Activated CD4-positive, CD25-positive, alpha-beta regulatory T cell treated with anti-CD3 and anti-CD28 coated beads, Interleukin-2, amount 50 U/mL, for 72 hours (primary cell): ENCODE measurements at regions not wholly inside any gene's neighbourhood (a gene's known extent, or its start where the extent isn't known, plus 50 kb on each side); places are given as distances from the start of the nearest gene placed in this dataset.

Experiments
- DNase-seq: peaks from one replicate; pipeline ENCODE4 v3.0.0; 2021

DNA sequence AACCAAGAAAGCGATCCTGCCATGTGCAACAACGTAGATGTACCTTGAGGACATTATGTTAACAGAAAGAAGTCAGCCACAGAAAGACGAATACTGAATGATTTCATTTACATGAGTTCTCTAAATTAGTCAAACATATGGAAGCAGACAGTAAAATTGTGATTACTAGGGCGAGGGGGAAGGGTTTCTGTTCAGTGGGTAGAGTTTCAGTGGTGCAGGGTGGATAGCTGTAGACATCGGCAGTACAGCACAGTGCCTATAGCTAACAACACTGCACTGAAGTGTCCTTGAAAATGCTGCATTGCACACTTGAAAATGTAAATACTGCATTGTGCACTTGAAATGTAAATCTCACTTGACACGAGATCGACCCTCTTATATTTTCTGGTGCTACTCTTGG, 275.3 kb downstream of the GALR1 start:
- no peak for DNase-seq

DNA sequence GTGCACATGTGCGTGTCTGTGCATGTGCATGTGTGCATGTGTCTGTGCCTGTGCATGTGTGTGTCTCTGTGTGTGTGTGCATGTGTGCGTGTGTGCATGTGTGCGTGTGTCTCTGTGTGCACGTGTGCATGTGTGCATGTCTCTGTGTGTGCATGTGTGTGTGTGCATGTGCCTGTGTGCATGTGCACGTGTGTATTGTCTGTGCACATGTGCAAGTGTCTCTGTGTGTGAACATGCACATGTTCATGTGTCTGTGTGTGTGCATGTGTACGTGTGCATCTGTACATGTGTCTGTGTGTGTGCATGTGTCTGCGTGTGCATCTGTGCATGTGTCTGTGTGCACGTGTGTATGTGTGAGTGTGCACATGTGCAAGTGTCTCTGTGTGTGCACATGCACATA, 277.3 kb downstream of the GALR1 start:
- no peak for DNase-seq

DNA sequence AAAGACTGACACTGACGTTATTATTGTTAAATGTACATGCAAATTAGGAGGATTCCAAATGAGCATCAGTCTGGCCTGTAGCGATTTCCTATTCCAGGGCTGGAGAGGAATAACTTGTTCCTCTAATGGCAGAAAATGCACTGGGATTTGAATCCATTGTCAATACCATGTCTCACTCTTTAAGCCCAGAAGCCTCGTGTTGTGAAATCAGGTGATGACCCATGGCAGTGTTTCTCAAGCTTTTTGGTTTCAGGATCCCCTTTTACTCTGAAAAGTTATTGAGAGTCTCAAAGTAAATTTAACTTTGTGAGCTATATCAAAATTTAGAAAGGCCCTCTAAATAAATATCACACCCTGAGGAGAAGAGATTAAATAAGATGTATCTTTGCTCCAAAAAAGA, 279.2 kb downstream of the GALR1 start:
- no peak for DNase-seq

DNA sequence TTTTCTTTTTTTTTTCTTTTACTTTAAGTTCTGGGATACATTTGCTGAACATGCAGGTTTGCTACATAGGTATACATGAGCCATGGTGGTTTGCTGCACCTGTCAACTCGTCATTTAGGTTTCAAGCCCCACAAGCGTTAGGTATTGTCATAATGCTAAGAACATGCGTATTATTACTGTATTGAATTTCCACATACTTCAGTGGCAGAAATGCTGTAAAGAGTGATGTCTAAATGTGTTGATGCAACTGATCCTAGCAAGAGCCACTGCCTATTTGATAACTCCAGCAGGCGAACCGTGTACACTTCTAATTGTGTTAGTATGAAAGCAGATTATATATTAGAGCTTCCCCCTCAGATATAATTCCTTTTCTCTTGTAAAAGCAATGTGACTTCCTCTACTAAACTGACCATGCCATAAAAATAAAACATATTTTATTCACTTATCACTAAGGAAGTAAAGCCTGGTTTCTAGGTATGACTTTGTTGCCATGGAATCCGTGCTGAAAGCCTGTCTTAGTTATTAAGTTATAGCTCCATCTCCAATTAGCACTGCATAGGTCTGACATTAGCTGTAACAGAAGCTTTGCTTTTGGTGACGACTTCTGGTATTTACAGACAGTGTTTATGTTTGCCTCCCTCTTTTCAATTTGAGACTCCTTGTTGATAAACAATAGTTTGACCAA, 280.0 kb downstream of the GALR1 start:
- DNase-seq: no peak

DNA sequence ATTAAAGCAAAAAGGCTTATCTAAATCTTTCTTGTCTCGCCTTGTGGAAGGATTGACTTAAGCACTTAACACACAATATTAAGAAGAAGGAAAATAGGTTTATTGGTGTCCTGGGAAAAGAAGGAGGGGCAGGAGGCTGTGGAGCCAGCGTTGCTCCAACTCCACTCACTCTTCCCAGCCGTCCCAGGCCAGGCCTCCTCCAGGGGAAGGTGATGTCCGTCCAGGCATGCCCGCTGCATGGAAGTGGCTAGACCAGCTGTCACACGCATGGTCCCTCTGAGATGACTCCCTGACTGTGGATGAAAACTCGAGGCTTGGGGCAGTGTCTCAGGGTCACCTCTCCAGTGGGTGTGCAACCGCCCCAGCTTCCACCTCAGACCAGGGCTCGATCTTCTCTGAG, 281.1 kb downstream of the GALR1 start:
- DNase-seq: no peak

DNA sequence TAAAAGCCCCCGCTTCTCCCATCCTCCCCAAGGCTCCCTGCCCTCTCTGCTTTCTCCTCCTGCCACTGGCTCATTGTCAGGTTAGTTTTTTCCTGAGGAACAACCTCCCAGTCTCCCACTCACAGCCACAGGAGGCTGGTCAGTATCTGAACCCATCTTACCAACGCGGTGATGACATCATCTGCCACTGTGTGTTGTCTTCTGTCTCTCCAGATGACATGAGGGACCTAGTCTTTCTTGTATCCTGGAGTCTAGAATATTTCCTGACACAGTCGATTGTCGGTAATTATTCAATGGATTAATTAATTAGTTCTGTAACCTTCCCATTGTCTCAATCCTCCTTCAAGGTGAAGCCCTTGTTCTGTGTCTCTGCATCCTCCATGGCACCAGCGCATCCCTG, 290.2 kb downstream of the GALR1 start:
- no peak for DNase-seq

DNA sequence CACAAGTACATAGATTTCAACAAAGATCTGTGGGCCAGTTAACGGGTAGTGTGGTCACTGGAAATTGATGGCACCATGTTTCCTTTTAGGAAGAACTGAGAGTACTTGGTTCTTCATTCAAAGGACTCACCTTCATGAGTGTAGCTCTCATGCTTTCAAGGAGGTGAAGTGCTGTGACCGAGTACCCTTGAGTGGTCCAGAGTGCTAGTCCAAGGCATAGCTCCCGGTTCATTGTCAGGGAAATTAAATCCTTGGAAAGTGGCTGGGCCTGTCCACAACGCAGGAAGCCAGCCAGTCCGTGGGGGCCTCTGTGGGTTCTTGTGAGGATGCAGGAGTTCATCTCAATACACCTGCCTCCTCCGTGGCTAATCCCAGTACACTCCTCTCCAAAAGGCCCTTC, 295.1 kb downstream of the GALR1 start:
- no peak for DNase-seq

DNA sequence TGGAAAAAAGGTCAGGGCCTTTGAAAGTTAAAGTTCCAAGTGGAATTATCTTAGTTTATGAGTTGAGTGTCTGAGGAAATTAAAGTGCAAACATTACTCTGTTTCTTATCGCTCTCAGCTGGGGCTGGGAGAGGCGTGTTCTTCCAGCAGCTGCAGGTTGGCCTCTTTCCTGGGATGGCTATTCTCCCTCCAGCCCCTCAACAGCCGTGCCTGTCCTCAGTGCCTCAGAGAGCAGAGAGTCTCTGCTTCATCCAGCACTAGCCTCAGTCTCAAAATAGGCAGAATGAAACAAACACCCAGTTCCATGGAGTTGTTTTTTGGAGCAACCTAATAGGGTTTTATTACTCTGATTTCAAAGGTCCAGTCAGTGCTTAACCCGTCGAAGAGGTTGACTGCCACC, 298.1 kb downstream of the GALR1 start:
- no peak for DNase-seq

DNA sequence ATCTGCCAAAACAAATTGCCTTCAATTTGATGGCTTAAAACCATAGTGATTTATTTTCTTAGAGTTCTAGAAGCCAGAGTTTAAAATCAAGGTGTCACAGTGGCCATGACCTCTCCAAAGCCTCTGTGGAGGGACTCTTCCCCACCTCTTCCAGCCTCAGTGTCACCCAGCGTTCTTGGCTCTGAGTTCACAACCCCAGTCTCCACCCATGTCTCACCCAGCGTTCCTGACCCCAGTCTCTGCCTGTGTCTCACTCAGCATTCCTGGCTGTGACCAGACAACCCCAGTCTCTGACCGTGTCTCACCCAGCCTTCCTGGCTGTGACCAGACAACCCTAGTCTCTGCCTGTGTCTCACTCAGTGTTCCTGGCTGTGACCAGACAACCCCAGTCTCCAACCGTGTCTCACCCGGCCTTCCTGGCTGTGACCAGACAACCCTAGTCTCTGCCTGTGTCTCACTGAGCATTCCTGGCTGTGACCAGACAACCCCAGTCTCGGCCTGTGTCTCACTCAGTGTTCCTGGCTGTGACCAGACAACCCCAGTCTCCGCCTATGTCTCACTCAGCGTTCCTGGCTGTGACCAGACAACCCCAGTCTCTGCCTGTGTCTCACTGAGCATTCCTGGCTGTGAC, 299.3 kb downstream of the GALR1 start:
- DNase-seq: no peak

DNA sequence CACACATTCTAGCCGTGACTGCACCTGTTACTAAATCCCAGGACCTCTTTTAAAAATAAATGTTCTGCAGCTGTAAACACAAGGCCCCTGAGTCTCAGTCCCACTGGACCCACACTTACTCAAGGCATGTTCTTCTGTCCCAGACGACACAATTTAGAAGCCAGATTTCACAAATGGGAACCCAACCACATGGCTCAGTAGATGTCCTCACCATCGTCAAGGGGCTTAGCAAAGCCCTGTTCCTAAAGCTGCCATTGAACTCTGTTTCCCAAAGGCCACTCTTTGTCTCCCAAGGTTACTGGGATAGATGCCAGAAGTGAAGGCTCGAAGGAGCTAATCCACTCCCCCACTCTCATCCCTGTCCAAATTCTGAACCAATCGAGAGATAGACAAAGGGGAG, 301.0 kb downstream of the GALR1 start:
- DNase-seq: no peak

DNA sequence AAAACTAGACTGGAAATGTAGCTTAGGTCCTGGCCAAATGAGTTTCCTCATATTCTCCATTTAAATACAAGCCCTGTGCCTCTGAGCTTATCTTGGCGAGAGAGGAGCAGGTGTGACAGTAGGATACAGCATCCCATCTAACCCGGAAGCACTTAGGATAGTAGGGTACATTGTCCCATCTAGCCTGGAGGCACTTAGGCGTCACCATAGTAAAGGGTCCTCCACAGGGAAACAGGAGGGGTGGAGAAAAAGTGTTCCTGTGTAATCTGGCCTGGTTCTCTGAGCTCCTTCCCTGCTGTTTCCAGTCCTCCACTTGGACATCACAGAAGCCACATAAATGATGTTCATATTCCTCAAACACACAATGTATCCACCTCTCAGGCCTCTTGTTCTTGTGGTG, 301.4 kb downstream of the GALR1 start:
- no peak for DNase-seq

DNA sequence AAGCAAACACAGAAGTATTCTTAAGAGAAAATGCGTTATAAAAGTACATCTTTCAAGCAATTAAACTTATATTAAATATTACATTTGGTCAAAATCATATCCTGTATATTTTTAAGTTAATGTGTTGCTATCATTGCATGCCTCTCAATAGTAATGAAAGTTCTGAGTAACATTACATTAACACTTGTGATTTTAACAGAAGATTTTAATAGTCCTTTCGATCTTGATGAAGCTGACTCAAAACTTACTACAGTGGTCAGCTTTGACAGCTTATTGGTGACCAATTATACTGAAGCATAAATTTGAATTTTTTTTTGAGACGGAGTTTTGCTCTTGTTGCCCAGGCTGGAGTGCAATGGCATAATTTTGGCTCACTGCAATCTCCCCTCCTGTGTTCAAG, 303.3 kb downstream of the GALR1 start:
- DNase-seq: no peak

DNA sequence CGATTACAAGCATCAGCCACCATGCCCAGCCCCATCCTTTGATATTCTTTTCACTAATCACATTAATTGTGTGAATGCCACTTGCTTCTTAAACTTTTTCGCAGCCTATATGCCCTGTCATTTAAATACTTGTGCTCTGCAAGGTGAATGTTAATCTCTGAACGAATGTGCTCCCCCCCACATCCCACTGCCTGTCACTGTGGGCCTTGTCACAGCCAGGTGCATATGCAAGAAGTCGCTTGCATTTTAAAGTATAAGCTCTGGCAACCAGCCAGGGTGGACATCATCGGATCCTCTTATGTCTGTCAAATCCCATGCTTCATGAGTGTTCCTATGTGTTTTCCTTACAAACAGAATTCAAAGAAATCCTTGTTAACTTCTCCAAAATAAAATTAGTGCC, 304.4 kb downstream of the GALR1 start:
- DNase-seq: no peak

DNA sequence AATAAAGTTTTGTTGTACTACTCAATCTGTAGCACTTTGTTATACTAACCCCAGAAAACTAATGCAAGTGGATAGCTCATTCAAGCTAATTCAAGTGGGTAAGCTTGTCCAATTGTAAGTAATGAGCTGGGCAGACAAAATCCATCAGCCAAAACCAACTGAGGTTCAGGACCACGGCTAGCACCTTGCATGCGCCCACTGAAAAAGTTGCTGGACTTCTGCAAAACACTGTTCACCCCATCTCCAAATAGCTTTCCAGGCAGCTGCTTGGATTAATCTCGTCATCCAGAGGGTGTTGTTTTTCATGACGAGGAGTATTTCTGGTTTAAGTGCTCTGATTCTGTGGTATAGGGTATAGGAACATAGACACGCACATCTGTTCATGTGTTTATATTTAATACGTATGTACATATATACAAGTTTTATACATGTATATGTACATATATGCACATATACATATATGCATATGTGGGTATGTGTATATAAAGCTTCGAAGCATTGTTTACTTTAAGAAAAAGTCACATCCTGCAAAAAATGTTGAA, 307.5 kb downstream of the GALR1 start:
- DNase-seq: no peak

DNA sequence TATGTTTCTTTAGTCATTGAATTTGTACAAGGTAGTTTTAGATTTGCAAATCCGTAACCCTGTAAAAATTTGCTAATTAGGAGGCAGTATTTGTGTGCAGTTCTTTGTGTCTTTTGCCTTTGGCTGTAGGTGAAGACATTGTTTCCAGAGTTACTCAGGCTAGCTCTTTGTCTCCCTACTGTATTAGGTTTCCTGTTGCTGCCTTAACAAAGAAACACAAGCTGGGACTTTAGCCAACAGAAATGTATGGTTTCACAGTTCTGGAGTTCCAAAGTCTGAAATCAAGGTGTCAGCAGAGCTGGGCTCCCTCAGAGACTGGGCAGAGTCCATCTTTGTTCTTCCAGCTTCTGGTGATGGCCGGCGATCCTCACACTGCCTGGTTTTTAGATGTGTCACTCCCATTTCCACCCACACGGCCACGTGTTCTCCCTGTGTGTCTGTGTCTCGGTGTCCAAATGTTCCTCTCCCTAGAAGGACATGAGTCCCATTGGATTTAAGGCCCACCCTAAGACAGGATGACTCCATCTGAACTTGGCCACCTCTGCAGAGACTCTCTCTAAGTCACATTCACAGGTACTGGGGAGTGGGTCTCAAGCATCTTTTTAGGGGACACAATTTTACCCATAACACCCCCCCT, 309.7 kb downstream of the GALR1 start:
- DNase-seq: no peak

DNA sequence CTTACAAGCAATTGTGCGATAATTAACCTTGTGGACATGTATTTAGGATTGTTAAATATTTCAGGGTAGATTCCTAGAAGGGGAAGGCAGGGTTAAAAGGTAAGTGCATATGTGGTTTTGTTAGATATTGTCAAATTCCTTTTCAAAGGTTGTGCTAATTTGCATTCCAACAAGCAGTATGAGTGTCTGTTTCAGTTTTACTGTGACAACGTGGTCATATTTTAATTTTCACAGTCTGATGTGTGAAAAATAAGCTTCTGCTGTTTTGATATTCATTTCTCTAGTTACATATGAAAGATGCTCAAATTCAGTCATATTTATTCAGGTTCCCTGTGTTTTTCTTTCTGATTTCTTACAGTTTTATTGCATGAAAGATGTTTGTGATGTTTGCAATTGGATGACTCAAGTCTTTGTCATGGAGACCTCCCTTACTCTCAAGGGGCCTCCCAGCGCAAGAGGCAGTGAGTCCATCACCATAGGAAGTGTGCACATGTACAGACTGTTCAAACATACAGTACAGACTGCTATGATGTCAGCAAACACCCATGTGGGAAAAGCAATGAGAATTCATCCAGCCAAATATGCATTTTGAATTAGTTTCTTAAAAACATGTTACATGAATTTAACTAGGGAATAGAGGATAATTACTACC, 310.8 kb downstream of the GALR1 start:
- DNase-seq: no peak

DNA sequence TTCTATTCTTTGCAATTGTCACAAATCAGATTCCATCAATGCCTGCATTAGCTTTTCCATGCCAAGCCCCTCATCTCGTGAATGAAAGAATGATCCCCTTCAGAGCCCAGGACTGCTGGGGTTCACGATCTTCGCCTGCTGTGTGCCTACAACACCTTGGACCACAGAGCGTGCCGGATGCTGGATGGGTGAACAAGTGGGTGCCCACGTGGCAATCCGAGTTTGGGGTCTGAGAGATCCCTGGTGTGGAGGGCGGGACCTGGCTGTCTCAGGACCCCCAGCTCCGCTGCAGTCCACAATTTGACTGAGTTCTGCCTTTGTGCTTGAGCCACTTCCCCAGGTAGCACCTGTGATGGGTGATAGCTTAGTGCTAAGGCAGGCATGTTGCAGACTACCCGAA, 317.0 kb downstream of the GALR1 start:
- DNase-seq: no peak

DNA sequence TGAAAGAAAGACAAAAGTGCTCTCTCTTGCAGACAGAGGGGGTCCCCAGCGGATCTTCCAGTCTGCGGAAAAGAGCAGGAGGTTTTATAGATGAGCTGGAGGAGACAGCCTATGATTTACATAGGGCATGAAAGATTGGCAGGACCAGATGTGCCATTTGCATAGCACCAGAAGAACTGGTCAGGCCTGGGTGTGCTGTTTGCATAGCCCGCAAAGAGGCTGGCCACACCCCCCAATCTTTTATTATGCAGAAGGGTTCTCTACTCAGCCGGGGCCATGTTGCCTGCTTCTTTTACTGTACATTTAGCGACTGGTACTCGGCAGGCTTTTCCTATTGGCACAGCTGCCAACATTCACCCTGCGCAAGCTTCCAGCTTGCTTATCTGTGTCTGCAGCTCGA, 317.6 kb downstream of the GALR1 start:
- no peak for DNase-seq

DNA sequence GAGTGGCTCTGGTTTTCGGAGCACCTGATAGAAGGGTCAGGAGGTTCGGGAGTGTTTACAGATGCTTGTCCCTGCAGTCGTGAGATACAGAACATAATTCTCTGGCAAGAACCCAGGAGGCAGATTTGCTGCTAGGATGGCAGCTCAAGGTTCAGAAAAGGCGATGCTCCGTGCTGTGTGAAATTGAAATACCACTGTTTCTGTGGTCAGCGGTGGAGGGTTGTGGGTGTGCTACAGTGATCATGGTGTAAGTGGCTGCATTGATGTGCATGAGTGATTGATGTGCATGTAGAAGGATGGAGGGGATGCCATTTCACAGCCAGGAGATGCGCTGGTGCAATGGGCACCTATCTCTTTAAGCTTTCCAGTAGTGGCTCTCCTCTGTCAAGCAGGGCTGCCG, 322.1 kb downstream of the GALR1 start:
- DNase-seq: no peak

DNA sequence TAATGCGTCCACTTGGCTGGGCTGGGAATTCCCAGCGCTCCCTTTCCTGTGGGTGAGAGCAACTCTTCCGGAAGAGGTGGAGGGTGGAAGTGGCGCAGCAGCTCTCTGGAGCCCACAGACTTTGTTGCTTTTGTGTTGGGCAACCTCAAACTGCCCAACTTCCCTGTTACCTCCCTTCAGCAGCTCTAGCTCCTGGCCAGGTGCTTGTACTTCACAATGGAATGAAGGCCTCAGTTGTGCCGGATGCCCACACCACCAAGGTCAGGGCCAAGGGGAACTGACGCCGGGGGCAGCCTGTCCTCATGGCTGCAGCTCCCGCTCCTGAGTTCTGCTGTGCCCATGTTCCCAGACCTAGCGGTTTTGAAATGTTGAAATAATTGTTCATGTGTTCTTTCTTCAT, 322.9 kb downstream of the GALR1 start:
- no peak for DNase-seq

DNA sequence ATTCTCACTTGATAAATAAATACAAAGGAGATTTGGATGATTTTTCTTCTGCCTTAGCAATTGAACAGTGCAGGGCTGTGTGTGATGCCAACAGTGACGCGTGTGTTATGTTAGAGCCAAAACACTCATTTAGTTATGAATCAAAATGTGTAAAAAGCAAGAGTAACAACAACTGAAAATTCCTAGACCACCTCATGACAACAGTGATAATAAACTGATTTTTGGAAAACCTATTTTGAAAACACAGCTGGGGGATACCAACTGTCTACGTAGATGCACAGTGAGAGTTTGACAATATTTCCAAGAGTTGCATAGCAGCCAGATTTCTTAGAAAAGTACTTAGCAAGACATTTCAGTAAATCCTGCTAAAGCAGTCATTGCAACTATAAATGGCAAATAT, 323.9 kb downstream of the GALR1 start:
- DNase-seq: no peak

DNA sequence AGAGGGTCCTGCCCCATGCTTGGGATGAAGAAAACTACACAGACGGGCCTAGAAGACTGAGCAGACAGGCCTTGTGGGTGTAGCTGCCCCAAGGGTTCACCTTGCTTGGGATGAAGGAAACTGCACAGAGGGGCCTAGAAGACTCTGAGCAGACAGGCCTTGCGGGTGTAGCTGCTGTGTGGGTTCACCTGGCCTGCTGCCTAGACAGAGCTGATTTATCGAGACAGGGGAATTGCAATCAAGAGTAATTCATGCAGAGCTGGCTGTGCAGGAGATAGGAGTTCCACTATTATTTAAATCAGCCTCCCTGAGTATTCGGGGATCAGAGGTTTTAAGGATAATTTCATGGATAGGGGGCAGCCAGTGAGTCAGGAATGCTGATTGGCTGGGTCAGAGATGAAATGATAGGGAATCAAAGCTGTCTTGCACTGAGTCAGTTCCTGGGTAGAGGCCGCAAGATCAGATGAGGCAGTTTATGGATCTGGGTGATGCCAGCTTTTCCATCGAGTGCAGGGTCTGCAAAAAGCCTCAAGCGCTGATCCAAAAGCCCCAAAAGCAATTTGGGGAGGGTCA, 341.4 kb downstream of the GALR1 start:
- DNase-seq: no peak

DNA sequence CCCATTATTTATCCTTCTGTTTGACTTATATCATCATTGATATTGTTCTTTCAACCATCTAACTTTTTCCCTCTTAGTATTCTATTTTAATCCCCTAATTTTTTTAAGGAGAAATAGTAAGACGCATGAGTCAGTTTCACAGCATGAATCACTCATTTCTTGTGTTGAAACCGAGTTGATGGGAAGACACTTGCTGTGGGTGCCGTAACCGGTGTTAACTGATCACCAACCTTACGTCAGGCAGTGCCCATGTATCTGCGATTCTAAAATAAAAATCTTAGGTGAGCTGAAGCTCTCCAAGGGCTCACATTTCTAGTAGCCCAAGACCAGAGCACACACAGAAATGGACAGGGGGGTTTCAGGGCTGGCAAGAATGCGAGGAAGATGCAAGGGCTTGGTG, 348.1 kb downstream of the GALR1 start:
- DNase-seq: no peak

DNA sequence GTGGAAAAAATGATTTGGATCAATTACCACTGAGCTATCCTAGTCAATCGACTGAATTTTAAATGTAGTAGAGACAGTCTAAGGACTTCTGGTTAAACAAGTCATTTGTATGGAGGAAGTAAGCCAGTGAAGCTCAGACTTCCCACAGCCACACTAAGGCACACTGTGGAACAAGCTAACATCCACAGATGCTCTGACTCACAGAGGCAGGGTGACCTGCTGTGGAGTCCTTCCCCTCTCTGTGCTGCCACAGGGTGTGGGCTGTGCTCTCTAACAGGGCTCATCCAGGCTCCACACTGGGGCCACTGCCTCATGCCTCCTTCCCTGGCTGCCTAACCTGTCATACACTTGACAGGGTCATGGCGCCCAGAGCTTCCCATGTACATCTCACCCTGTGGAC, 351.0 kb downstream of the GALR1 start:
- no peak for DNase-seq
